ENCODE measurements at regions not wholly inside any gene's neighbourhood (a gene's known extent, or its start where the extent isn't known, plus 50 kb on each side); places are given as distances from the start of the nearest gene placed in this dataset.

DNA sequence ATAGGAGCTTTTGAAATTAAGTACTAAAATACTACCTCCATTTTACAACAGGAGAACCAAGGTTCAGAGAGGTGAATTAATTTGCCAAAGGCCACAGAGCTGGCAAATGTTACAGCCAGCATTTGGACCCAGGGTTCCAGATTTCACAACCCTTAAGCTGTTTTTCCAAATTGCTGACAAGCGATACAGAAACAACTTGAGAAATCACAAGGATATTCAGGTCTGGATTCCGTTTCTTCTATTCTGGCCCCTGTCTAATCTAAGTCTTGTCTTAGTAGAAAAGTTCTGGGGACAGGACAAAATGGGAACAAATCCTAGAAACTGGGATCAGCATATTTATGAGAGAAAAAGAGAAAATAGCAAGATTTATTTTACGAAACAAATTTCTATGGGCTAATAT is 103.1 kb upstream of the PRLR start:
- H3K9me3 ChIP-seq (ENCODE audit: control insufficient read depth in 1 of 2, insufficient read depth in 1 of 2, low read depth in 1 of 2, low read length in 2 of 2) = no peaks in the 10 kb centered on the region
- CTCF ChIA-PET = no interaction called here
- H3K36me3 ChIP-seq (ENCODE audit: control insufficient read depth in 1 of 2, insufficient read depth in 2 of 2, low read length in 2 of 2) = no peaks in the 10 kb centered on the region
- POLR2A ChIA-PET = no interaction called here
- intact Hi-C loops (cut with micrococcal nuclease) = no loop called here
- H3K27me3 ChIP-seq (ENCODE audit: insufficient read depth, low read length) = no peaks in the 10 kb centered on the region
- H4K20me1 ChIP-seq (ENCODE audit: insufficient read depth) = no peaks in the 10 kb centered on the region
- ATAC-seq (no peak), DNase-seq (ENCODE audit: low read depth, low spot score) (no peak)
- no peaks in the 10 kb centered on the region for H3K79me2 ChIP-seq (ENCODE audit: insufficient read depth, low read length)
- H3K9me2 ChIP-seq (ENCODE audit: insufficient read depth) = no peaks in the 10 kb centered on the region
- H3K4me2 ChIP-seq (ENCODE audit: low read length) = no peak overlapping the region
- H2AFZ ChIP-seq (ENCODE audit: low read depth, low read length, poor library complexity, severe bottlenecking) = no peak overlapping the region
- H3K4me1 ChIP-seq (ENCODE audit: control insufficient read depth in 1 of 2, insufficient read depth in 2 of 2, low read length in 2 of 2) = no peaks in the 10 kb centered on the region
- H3K27ac ChIP-seq (ENCODE audit: low read depth, low read length) = no peak overlapping the region
- no peak overlapping the region for H3K4me3 ChIP-seq (replicated peaks in 1 of 2; ENCODE audit: low read depth in 1 of 2, low read length in 2 of 2)
- TF ChIP-seq, protein P1, sequence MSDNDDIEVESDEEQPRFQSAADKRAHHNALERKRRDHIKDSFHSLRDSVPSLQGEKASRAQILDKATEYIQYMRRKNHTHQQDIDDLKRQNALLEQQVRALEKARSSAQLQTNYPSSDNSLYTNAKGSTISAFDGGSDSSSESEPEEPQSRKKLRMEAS (IDR thresholded peaks at IDR 0.05) = no peak
- no peak for TF ChIP-seq CBX3 (IDR thresholded peaks at IDR 0.05; ENCODE audit: low read depth)
- no peak for TF ChIP-seq EGR1 (IDR thresholded peaks at IDR 0.05; ENCODE audit: low read depth)
- TF ChIP-seq SRF (IDR thresholded peaks at IDR 0.05; ENCODE audit: low read depth) = no peak
- no peak for TF ChIP-seq SP1 (IDR thresholded peaks at IDR 0.05; ENCODE audit: low read depth)
- TF ChIP-seq EZH2phosphoT487 (IDR thresholded peaks at IDR 0.05; ENCODE audit: borderline replicate concordance) = no peak
- TF ChIP-seq RAD21 (IDR thresholded peaks at IDR 0.05; ENCODE audit: low read depth) = no peak
- BruUV-seq (replicated peaks) = no TSS peak
- RAD21 ChIA-PET (ENCODE audit: low non-redundant PET in 1 of 2, low total read pairs in 2 of 2, uncharacterized antibody in 2 of 2, unreplicated experiment in 2 of 2) = no interaction called here
- no peak overlapping the region for H3K9ac ChIP-seq (ENCODE audit: low read length)

DNA sequence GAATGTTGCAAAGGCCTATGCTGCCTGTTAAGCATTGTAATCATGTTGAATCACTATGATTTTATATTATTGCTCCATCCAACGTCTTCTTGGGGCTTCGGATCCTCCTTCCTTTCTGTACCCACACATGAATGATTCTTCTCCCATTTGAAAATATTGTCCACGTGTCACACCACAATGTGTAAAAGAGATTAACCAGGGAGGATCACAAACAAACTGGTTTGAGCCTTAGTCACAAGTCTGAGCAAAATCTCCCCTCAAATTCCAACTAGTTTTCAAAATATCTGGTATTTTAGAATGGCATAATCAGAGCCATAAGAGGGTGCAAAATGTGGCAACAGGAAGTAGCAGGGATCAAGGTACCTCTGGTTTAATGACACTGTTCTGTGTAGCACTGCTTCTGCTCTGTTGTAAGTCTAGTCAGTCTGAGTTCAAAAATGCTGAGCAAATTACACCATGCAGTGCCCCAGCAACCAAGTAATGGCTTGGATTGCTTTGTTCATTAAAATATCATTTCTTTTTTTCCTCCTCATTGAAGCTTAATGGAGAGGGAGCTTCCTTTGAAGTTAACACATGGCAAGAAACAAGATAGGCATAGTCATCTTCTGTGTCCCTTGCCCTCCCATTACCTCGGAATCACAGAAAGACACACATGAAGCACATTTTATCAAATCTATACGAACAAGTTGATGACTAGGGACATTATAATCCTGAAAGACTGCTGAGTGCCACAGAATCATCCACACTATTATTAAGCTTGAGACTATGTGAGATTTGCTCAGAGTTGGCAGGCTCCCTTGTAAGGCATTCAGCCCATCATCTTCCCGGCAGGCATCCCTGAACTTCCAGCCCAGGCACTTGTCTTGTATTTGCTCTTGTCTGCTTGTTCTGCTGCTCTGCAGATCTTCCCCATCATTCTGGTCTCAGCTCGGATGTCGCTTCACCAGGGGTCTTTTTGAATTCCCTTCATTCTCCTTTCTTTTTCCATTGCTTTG is 102.0 kb upstream of the PRLR start:
- Histone ChIP-seq H4K20me1 (ENCODE audit: insufficient read depth) (no peaks in the 10 kb centered on the region), H3K9me3 (ENCODE audit: control insufficient read depth in 1 of 2, insufficient read depth in 1 of 2, low read depth in 1 of 2, low read length in 2 of 2) (no peaks in the 10 kb centered on the region), H3K36me3 (ENCODE audit: control insufficient read depth in 1 of 2, insufficient read depth in 2 of 2, low read length in 2 of 2) (no peaks in the 10 kb centered on the region), H3K27ac (ENCODE audit: low read depth, low read length) (no peak overlapping the region), H3K4me1 (ENCODE audit: control insufficient read depth in 1 of 2, insufficient read depth in 2 of 2, low read length in 2 of 2) (no peaks in the 10 kb centered on the region), H3K79me2 (ENCODE audit: insufficient read depth, low read length) (no peaks in the 10 kb centered on the region), H3K27me3 (ENCODE audit: insufficient read depth, low read length) (no peaks in the 10 kb centered on the region), H2AFZ (ENCODE audit: low read depth, low read length, poor library complexity, severe bottlenecking) (no peak overlapping the region), H3K9ac (ENCODE audit: low read length) (no peak overlapping the region), H3K9me2 (ENCODE audit: insufficient read depth) (no peaks in the 10 kb centered on the region), H3K4me2 (ENCODE audit: low read length) (no peak overlapping the region), H3K4me3 (replicated peaks in 1 of 2; ENCODE audit: low read depth in 1 of 2, low read length in 2 of 2) (no peak overlapping the region)
- POLR2A ChIA-PET = no interaction called here
- DNase-seq (ENCODE audit: low read depth, low spot score) (no peak), ATAC-seq (no peak)
- BruUV-seq (replicated peaks) = no TSS peak
- intact Hi-C loops (cut with micrococcal nuclease) = no loop called here
- RAD21 ChIA-PET (ENCODE audit: low non-redundant PET in 1 of 2, low total read pairs in 2 of 2, uncharacterized antibody in 2 of 2, unreplicated experiment in 2 of 2) = no interaction called here
- CTCF ChIA-PET = no interaction called here
- TF ChIP-seq POLR2AphosphoS5 (IDR thresholded peaks at IDR 0.05; ENCODE audit: low read depth, low read length) (no peak), FOSL1 (IDR thresholded peaks at IDR 0.05; ENCODE audit: low read depth) (no peak), ELF1 (IDR thresholded peaks at IDR 0.05; ENCODE audit: borderline replicate concordance, low read depth) (no peak), CEBPB (IDR thresholded peaks at IDR 0.05; ENCODE audit: low read depth) (no peak), SRF (IDR thresholded peaks at IDR 0.05; ENCODE audit: low read depth) (no peak), EZH2phosphoT487 (IDR thresholded peaks at IDR 0.05; ENCODE audit: borderline replicate concordance) (no peak), EGR1 (IDR thresholded peaks at IDR 0.05; ENCODE audit: low read depth) (no peak), RAD21 (IDR thresholded peaks at IDR 0.05; ENCODE audit: low read depth) (no peak), SIN3A (IDR thresholded peaks at IDR 0.05; ENCODE audit: low read depth) (no peak)
- TF ChIP-seq, protein P2, sequence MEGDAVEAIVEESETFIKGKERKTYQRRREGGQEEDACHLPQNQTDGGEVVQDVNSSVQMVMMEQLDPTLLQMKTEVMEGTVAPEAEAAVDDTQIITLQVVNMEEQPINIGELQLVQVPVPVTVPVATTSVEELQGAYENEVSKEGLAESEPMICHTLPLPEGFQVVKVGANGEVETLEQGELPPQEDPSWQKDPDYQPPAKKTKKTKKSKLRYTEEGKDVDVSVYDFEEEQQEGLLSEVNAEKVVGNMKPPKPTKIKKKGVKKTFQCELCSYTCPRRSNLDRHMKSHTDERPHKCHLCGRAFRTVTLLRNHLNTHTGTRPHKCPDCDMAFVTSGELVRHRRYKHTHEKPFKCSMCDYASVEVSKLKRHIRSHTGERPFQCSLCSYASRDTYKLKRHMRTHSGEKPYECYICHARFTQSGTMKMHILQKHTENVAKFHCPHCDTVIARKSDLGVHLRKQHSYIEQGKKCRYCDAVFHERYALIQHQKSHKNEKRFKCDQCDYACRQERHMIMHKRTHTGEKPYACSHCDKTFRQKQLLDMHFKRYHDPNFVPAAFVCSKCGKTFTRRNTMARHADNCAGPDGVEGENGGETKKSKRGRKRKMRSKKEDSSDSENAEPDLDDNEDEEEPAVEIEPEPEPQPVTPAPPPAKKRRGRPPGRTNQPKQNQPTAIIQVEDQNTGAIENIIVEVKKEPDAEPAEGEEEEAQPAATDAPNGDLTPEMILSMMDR (IDR thresholded peaks at IDR 0.05 in 2 of 3, conservative IDR thresholded peaks at IDR 0.05 in 1 of 3; ENCODE audit: borderline replicate concordance in 1 of 3, insufficient read depth in 1 of 3, low read depth in 2 of 3, low read length in 2 of 3) = no peak
- TF ChIP-seq, protein P3, sequence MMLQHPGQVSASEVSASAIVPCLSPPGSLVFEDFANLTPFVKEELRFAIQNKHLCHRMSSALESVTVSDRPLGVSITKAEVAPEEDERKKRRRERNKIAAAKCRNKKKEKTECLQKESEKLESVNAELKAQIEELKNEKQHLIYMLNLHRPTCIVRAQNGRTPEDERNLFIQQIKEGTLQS (IDR thresholded peaks at IDR 0.05) = no peak

All from HCT116 (cell line).